Endothelial cell of umbilical vein (primary cell): ENCODE measurements at regions not wholly inside any gene's neighbourhood (a gene's known extent, or its start where the extent isn't known, plus 50 kb on each side); places are given as distances from the start of the nearest gene placed in this dataset.

ENCODE experiments used
- BruUV-seq: library from RNA; stranded (reverse); fragments of 400-500 nt; replicated peaks from 2 replicates; lab custom pipeline; 2021; lab: Mats Ljungman, UMichigan
- CTCF ChIA-PET: fragments of 300-600, 350-600 bp; sonication (Branson Sonifier 250); formaldehyde crosslinking; loops from one replicate; lab custom pipeline; 2021; ENCODE audit warnings: antibody characterized with exemption, inconsistent platforms; lab: Charles Lee
- POLR2A ChIA-PET: fragments of 300-600, 350-600 bp; sonication (Branson Sonifier 250); formaldehyde crosslinking; loops from one replicate; lab custom pipeline; 2021; ENCODE audit warnings: antibody characterized with exemption, inconsistent platforms; lab: Charles Lee
- DNase-seq: peaks from one replicate; pipeline ENCODE4 v3.0.0-alpha.2; 2011; ENCODE audit warnings: low read depth, low spot score
- FAIRE-seq: peaks from 2 replicates; lab custom pipeline; 2011; peaks lifted over from hg19 to GRCh38; lab: Jason Lieb, UNC
- H2AFZ ChIP-seq: 2 replicates; pipeline ENCODE4 v1.6.0; 2012; ENCODE audit warnings: low read depth, low read length, control low read depth, inconsistent platforms
- H3K27ac ChIP-seq: 2 replicates; pipeline ENCODE4 v1.5.1; 2011; ENCODE audit warnings: low read depth, mild to moderate bottlenecking, control low read depth, low read length, moderate library complexity; ENCODE audit not compliant: insufficient read depth
- H3K27me3 ChIP-seq, 2 experiments: 2 replicates each; pipeline versions ENCODE4 v1.6.0 to v1.6.1; 2011; ENCODE audit warnings: low read length in 2 of 2, mixed read lengths in 1 of 2; ENCODE audit not compliant: control insufficient read depth in 2 of 2, insufficient read depth in 2 of 2
- H3K36me3 ChIP-seq, 2 experiments: 2 replicates in 1 of 2; 3 replicates in 1 of 2; pipeline ENCODE4 v1.5.1; 2011; ENCODE audit warnings: low read length in 2 of 2, mild to moderate bottlenecking in 1 of 2, moderate library complexity in 1 of 2; ENCODE audit not compliant: control insufficient read depth in 2 of 2, insufficient read depth in 2 of 2; ENCODE audit errors: extremely low read depth in 1 of 2
- H3K4me1 ChIP-seq: 3 replicates; pipeline ENCODE4 v1.5.1; 2011; ENCODE audit warnings: mild to moderate bottlenecking, low read length; ENCODE audit not compliant: control insufficient read depth, insufficient read depth; ENCODE audit errors: extremely low read depth
- H3K4me2 ChIP-seq: 2 replicates; pipeline ENCODE4 v1.6.1; 2011; ENCODE audit warnings: low read length, control low read depth, mixed read lengths; ENCODE audit not compliant: insufficient read depth
- H3K4me3 ChIP-seq, 3 experiments: fragments of 200-600 bp in 1 of 3; sonication (generic), shearing (Covaris generic) in 1 of 3; replicated peaks in 1 of 3; 2 replicates each; pipeline ENCODE4 v1.5.1; 2011 to 2016; ENCODE audit warnings: control low read depth in 3 of 3, low read length in 3 of 3, mild to moderate bottlenecking in 2 of 3, inconsistent platforms in 1 of 3, low read depth in 1 of 3, moderate library complexity in 1 of 3; ENCODE audit not compliant: insufficient read depth in 1 of 3
- H3K79me2 ChIP-seq: 2 replicates; pipeline ENCODE4 v1.6.0; 2012; ENCODE audit warnings: low read length, inconsistent platforms; ENCODE audit not compliant: control insufficient read depth, insufficient read depth
- H3K9ac ChIP-seq: replicated peaks from 2 replicates; pipeline ENCODE3; 2011; ENCODE audit warnings: low read length, control low read depth; ENCODE audit not compliant: insufficient read depth; ENCODE audit errors: extremely low read depth
- H3K9me1 ChIP-seq: replicated peaks from 3 replicates; pipeline ENCODE4 v1.6.0; 2011; ENCODE audit warnings: mild to moderate bottlenecking, low read length; ENCODE audit not compliant: control insufficient read depth, insufficient read depth; ENCODE audit errors: extremely low read depth
- H3K9me3 ChIP-seq: replicated peaks from 2 replicates; pipeline ENCODE4 v1.5.1; 2012; ENCODE audit warnings: low read length, inconsistent platforms; ENCODE audit not compliant: control insufficient read depth, insufficient read depth
- H4K20me1 ChIP-seq: replicated peaks from 2 replicates; pipeline ENCODE3; 2011; ENCODE audit warnings: mild to moderate bottlenecking, low read length; ENCODE audit not compliant: control insufficient read depth, insufficient read depth; ENCODE audit errors: extremely low read depth
- EZH2 ChIP-seq: IDR thresholded peaks from 2 replicates; pipeline ENCODE4 v1.6.1; 2012; ENCODE audit warnings: borderline replicate concordance, low read depth, mild to moderate bottlenecking, moderate library complexity, low read length, inconsistent platforms; ENCODE audit not compliant: severe bottlenecking
- FOS ChIP-seq: IDR thresholded peaks from 2 replicates; pipeline ENCODE4 v1.6.1; 2011; ENCODE audit warnings: mild to moderate bottlenecking, low read length, moderate library complexity, borderline replicate concordance; ENCODE audit not compliant: insufficient read depth
- GATA2 ChIP-seq: IDR thresholded peaks from 2 replicates; pipeline ENCODE4 v1.7.0; 2011; ENCODE audit warnings: low read depth, mild to moderate bottlenecking, moderate library complexity, mixed read lengths, low read length; ENCODE audit not compliant: insufficient read length, insufficient read depth
- JUN ChIP-seq: IDR thresholded peaks from 2 replicates; pipeline ENCODE4 v1.6.1; 2011; ENCODE audit warnings: borderline replicate concordance, low read depth; ENCODE audit not compliant: insufficient read length, insufficient read depth
- MYC ChIP-seq: IDR thresholded peaks from one replicate; pipeline ENCODE4 v1.6.1; 2011; ENCODE audit warnings: mild to moderate bottlenecking, low read depth, low read length
- POLR2A ChIP-seq: IDR thresholded peaks from 2 replicates; pipeline ENCODE4 v1.6.1; 2012; ENCODE audit warnings: low read depth, mild to moderate bottlenecking, control low read depth, low read length
- POLR2AphosphoS5 ChIP-seq: IDR thresholded peaks from 2 replicates; pipeline ENCODE4 v1.6.1; 2012; ENCODE audit warnings: low read depth, mild to moderate bottlenecking, control low read depth, low read length, moderate library complexity; ENCODE audit not compliant: insufficient read depth
- dilution Hi-C: fragments of 300-500 bp; cut with MboI; formaldehyde crosslinking; loops from one replicate; pipeline ENCODE4 v1.15.0; 2019; ENCODE audit warnings: low sequenced_read_pairs; ENCODE audit not compliant: extremely low pct_ligation_motif_present
- intact Hi-C: fragments of 100-400 bp; cut with micrococcal nuclease; formaldehyde crosslinking; loops from one replicate; pipeline ENCODE4 v1.10.0; 2022
- TF ChIP-seq, protein P1 (sequence below): IDR thresholded peaks from 2 replicates; pipeline ENCODE4 v1.6.1; 2011; ENCODE audit not compliant: insufficient read depth, insufficient read length
- TF ChIP-seq, protein P2 (sequence below), 2 donors: IDR thresholded peaks; 1 replicate in 1 of 2; 2 replicates in 1 of 2; pipeline ENCODE4 v1.5.1; 2011; ENCODE audit warnings: low read length in 2 of 2, mild to moderate bottlenecking in 2 of 2, moderate library complexity in 2 of 2, control low read depth in 1 of 2, inconsistent platforms in 1 of 2, low read depth in 1 of 2; ENCODE audit not compliant: insufficient read depth in 1 of 2; ENCODE audit errors: extremely low read depth in 1 of 2

DNA sequence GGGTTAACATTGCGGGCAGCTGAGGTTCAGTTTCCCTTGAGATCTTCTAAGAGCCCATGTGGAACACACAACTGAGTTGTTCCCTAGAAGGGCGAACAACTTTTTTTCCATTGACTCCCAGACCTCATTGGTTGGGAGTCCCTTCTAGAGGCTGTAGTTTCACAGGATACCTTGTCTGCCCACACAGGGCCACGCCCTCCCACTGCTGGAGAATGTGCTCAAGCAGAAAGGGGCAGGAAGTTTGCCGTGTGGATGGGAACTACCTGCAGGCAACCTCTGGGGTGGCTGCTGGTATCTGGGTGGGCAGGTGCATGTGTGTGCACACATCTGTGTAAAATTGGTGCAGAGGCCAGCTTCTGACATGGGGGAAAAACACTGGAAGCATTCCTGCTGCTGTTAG, 178.8 kb upstream of the PSMD7 start:
- no peak overlapping the region for H2AFZ ChIP-seq
- H3K4me3 ChIP-seq: no peak overlapping the region
- BruUV-seq: no TSS peak
- no peak for FAIRE-seq
- H3K27me3 ChIP-seq: no peaks in the 10 kb centered on the region
- H3K27ac ChIP-seq: no peak overlapping the region
- TF ChIP-seq FOS: no peak
- TF ChIP-seq EZH2: no peak
- no peak for TF ChIP-seq JUN
- no peak for DNase-seq
- no peak overlapping the region for H3K4me2 ChIP-seq
- dilution Hi-C loops (no loop called here), intact Hi-C loops (no loop called here)
- H3K9me1 ChIP-seq: no peaks in the 10 kb centered on the region
- H4K20me1 ChIP-seq: no peaks in the 10 kb centered on the region
- no peaks in the 10 kb centered on the region for H3K9me3 ChIP-seq
- H3K9ac ChIP-seq: no peak overlapping the region
- no peaks in the 10 kb centered on the region for H3K79me2 ChIP-seq
- ChIA-PET CTCF (interaction anchor here (1.1 kb wide), 1 partner anchor 11 kb away, joined by 5 read pairs; no protein-coding TSS in a partner anchor), POLR2A (no interaction called here)
- no peaks in the 10 kb centered on the region for H3K4me1 ChIP-seq
- no peaks in the 10 kb centered on the region for H3K36me3 ChIP-seq

DNA sequence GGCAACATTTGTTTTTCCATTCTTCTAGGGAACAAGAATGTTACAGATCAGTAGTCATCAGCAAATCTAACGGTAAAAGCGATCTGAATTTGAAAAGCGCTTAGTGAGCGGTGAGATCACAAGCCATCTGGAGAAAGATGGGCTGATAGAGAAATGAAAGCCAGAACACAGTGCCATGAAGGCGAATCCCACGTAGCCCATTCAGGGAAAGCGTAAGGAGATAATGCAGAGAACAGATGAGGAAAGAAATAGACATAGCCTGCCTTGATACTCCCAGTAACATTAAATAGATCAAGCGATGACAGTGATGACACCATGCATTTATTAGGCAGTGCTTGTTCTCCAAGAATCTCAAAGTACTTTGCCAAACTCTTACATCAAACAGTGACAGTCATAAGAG, 183.1 kb upstream of the PSMD7 start:
- H3K9ac ChIP-seq: no peak overlapping the region
- no peaks in the 10 kb centered on the region for H4K20me1 ChIP-seq
- intact Hi-C loops (no loop called here), dilution Hi-C loops (no loop called here)
- TF ChIP-seq POLR2AphosphoS5 (no peak), POLR2A (no peak), MYC (no peak), FOS (no peak), EZH2 (no peak), GATA2 (no peak), JUN (no peak)
- TF ChIP-seq, protein P1, sequence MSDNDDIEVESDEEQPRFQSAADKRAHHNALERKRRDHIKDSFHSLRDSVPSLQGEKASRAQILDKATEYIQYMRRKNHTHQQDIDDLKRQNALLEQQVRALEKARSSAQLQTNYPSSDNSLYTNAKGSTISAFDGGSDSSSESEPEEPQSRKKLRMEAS: no peak
- TF ChIP-seq, protein P2, sequence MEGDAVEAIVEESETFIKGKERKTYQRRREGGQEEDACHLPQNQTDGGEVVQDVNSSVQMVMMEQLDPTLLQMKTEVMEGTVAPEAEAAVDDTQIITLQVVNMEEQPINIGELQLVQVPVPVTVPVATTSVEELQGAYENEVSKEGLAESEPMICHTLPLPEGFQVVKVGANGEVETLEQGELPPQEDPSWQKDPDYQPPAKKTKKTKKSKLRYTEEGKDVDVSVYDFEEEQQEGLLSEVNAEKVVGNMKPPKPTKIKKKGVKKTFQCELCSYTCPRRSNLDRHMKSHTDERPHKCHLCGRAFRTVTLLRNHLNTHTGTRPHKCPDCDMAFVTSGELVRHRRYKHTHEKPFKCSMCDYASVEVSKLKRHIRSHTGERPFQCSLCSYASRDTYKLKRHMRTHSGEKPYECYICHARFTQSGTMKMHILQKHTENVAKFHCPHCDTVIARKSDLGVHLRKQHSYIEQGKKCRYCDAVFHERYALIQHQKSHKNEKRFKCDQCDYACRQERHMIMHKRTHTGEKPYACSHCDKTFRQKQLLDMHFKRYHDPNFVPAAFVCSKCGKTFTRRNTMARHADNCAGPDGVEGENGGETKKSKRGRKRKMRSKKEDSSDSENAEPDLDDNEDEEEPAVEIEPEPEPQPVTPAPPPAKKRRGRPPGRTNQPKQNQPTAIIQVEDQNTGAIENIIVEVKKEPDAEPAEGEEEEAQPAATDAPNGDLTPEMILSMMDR (IDR thresholded peaks at IDR 0.05; ENCODE audit: extremely low read depth in 1 of 2, insufficient read depth in 1 of 2, low read depth in 1 of 2, low read length in 2 of 2): no peak
- H3K79me2 ChIP-seq: no peaks in the 10 kb centered on the region
- H3K4me2 ChIP-seq: no peak overlapping the region
- H3K27me3 ChIP-seq: no peaks in the 10 kb centered on the region
- no TSS peak for BruUV-seq
- ChIA-PET POLR2A (no interaction called here), CTCF (no interaction called here)
- H2AFZ ChIP-seq: no peak overlapping the region
- no peak overlapping the region for H3K27ac ChIP-seq
- DNase-seq (no peak), FAIRE-seq (no peak)
- H3K4me1 ChIP-seq: no peaks in the 10 kb centered on the region
- no peaks in the 10 kb centered on the region for H3K9me3 ChIP-seq
- H3K9me1 ChIP-seq: no peaks in the 10 kb centered on the region
- no peak overlapping the region for H3K4me3 ChIP-seq
- H3K36me3 ChIP-seq: no peaks in the 10 kb centered on the region
